DMS53 (cell line): ENCODE measurements at regions not wholly inside any gene's neighbourhood (a gene's known extent, or its start where the extent isn't known, plus 50 kb on each side); places are given as distances from the start of the nearest gene placed in this dataset.
"Not testable (repeated sequence)": the region's sequence is repeated elsewhere in the genome, so short reads cannot be mapped to it uniquely, and the experiment has no call there.

ENCODE experiments used
- DNase-seq: peaks from one replicate; lab custom pipeline; 2025; lab: John Stamatoyannopoulos, UW

GRCh38 chr13:81246556-81246955, 905.6 kb upstream of the SPRY2 start:
- DNase-seq: no peak

GRCh38 chr13:81244011-81244410, 903.1 kb upstream of the SPRY2 start:
- DNase-seq: no peak

DNA sequence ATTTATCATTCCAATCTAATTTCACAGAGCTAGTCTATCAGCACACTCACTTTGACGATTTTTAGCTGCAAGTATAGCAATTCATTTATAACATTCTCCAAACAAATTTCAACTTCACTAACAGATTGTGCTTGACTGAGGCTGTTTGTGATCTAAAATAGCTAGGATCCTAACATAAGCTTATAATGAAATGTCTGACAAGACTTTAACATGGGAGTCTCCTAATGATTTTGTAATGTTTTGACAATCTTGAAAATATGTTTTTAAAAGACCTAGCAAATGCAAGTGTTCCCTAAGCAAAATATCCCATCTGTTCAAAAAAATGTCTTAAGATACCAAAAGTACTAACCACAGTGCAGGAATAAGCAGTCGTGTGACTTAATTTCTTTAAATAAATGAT, 889.5 kb upstream of the SPRY2 start:
- no peak for DNase-seq

GRCh38 chr13:81226830-81227229, 885.9 kb upstream of the SPRY2 start:
- DNase-seq: peak; percentile 0

DNA sequence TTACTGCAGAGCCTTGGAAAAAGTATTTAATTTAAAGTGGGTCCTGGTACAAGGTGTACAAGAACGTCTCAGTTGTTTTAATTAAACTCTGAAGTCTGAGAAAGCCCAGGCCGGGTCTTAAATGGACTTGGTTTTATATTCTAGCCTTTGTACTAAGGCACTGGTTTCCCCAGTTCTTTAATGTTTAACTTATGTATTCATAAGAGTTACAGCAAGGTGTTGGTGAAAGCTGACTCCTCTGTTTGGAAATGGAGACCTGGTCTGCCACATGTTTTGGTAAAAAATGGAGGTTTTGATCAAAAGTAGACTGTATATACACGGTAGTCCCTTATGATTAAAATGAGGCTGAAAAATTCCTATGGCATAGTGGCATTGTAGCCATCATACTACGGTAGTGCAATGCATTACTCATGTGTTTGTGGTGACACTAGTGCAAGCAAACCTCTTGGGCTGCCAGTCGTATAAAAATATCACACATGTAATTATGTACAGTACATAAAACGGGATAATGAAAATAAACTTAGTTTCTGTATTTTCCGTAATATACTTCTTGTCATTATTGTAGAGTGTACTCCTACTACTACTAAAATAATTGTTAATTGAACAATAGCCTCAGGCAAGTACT, 883.4 kb upstream of the SPRY2 start:
- DNase-seq: peak; percentile 6

GRCh38 chr13:81223778-81224177, 882.9 kb upstream of the SPRY2 start:
- no peak for DNase-seq

GRCh38 chr13:81211713-81212112, 870.8 kb upstream of the SPRY2 start:
- DNase-seq: no peak

DNA sequence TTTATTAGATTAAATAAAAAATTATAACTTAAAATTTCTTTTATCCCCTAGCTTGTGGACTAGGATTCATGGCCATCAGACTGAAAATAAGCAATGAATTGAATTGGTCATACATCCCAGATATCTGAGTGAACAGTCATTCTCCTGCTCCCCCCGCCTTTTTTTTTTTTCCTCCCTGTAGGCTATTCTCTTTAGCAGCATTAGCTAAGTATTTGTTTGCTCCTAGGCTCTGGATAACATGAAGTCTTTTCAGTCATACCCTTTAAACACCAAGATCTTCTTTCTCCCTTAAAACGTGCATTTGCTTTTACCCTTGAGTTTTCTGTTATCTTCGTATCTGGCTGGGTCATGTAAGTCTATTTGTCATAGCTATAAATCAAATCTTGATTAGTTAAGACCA, 866.7 kb upstream of the SPRY2 start:
- DNase-seq: no peak

DNA sequence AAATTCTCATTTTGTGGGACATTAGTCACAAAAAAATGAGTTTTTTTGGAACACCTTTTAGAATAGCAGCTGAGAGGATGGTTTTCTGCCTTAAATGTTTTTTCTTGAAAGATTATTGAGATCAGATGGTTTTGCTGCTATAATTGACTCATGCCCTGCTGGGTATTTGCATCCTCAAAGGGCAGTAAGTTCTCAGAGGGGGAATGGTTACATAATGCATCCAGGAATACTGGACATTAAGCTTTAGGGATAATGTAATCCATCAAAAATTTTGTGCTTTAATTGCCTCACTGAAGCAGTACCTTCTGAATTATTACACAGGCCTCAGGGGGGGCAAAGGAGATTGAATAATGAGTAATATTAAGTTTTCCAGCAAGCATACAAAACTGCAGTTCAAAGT, 866.3 kb upstream of the SPRY2 start:
- DNase-seq: no peak

GRCh38 chr13:81203783-81204182, 862.9 kb upstream of the SPRY2 start:
- DNase-seq: no peak

DNA sequence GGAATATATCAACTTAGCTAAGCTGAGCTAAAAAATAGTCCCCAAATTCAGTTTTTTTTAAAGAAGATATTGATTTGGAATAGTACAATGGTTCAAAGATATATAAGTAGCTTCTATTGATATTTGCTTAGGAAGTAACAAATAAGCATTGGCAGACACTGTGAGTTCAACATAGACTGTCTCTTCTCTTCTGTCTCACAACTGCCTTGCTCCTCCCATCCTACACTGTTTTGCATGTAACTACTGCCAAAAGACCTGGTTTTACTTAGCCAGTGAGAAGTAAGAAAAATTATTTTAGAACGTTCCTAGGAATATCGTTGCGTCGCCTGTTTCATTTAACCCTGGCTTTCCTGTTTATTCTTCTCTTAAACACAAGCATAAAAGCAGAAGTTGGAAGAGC, 859.0 kb upstream of the SPRY2 start:
- no peak for DNase-seq

DNA sequence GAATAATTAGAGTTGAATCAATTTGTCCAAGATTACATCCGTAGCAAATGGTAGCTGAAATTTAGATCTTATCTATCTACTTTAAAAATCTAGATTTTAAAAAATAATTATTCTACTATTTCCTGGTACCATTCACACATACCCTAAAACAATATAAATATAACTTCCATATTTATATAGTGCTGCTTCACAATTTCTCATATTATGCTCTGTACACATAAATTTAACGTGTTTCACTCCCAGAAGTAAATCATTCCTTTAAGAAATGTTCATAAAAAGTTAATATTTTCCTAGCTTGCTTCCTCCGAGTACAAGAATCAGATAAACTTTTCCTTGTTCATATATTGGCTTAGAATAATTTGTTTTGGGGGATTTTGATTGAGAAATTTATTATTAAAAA, 857.0 kb upstream of the SPRY2 start:
- DNase-seq: no peak

GRCh38 chr13:81197483-81197882, 856.6 kb upstream of the SPRY2 start:
- DNase-seq: no peak

- DNase-seq: no peak
These were observed 853.4 kb upstream of the SPRY2 start for GRCh38 chr13:81194362-81194761.

- DNase-seq: no peak
These were observed 843.8 kb upstream of the SPRY2 start for GRCh38 chr13:81184556-81185265.

- no peak for DNase-seq
These were observed 831.7 kb upstream of the SPRY2 start for GRCh38 chr13:81172603-81173002.

DNA sequence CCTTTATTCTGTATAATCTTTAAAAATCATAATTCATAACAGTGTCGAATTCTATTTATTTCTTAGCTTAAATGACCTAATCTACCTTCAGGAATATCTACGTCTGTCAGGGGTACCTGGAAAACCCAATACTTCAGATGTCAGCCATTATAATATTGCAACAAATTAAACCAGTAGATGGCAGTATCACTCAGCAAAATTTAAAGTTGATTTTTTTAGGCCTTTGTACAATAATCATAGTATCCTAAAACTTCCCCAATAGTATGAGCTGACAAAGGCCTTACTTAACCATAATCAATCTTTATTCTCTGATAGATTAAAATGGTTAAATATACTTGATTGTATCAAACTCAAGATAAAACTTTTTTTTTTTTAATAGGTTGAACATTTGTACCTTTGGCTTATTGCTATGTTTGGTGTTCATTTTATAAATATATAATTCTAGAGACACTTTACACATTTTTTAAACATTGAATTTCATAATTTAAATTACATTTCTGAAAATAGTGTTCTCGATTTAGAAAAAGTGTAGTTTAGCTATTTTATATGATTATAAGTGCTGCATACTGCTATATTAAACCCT, 830.2 kb upstream of the SPRY2 start:
- peak; percentile 25 for DNase-seq

DNA sequence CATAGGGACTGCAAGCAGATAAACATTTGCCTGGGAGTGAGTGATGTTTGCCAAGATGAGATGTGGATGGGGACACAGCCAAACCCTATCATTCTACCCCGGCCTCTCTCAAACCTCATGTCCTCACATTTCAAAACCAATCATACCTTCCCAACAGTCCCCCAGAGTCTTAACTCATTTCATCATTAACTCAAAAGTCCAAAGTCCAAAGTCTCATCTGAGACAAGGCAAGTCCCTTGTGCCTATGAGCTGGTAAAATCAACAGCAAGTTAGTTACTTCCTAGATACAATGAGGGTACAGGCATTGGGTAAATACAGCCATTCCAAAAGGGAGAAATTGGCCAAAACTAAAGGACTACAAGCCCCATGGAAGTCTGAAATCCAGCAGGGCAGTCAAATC, 822.9 kb upstream of the SPRY2 start:
- peak; percentile 1 for DNase-seq

DNA sequence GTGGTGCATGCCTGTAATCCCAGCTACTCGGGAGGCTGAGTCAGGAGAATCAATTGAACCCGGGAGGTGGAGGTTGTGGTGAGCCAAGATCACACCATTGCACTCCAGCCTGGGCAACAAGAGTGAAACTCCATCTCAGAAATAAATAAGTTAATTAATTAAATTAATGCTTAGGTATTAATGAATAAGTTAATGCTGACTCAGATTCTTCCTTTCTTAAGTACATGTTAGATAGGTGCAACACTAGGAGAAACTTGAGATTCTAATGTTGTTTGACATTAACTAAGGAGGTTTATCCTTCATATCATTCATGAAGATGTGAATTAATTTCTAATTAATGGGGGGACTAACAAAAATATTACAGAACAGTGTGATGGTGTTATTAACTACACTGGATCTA, 812.6 kb upstream of the SPRY2 start:
- no peak for DNase-seq

DNA sequence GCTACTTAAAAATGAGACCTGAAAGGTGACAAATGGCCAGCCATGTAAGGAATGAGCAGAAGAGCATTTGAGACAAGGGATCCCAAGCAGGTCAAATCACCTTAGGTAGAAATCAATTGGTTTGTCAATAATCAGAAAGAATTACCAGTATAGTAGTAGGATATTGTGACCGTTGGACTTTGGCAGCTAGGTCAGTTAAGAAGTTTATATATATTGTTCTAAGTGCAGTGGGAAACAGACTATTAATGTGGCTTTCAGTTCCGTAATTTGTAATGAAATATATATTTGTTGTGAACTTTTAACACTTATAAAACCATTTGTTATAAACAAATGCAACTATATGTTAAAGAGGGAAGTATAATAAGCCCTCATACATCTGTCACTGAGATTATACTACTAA, 807.9 kb upstream of the SPRY2 start:
- no peak for DNase-seq

GRCh38 chr13:81146576-81146975, 805.6 kb upstream of the SPRY2 start:
- DNase-seq: not testable (repeated sequence)

GRCh38 chr13:81142306-81142999, 801.5 kb upstream of the SPRY2 start:
- no peak for DNase-seq

GRCh38 chr13:81140675-81141074, 799.7 kb upstream of the SPRY2 start:
- no peak for DNase-seq
